IMR-90 (cell line): ENCODE measurements at regions not wholly inside any gene's neighbourhood (a gene's known extent, or its start where the extent isn't known, plus 50 kb on each side); places are given as distances from the start of the nearest gene placed in this dataset.

ENCODE experiments used
- ATAC-seq: fragments of 200-7000 bp; cut with Tn5 transposase; 2 replicates; pipeline ENCODE4 v1.9.1; 2020; ENCODE audit warnings: low read depth, mild to moderate bottlenecking, moderate library complexity
- BruUV-seq: library from RNA; stranded (reverse); fragments of 400-500 nt; replicated peaks from 2 replicates; lab custom pipeline; 2021; lab: Mats Ljungman, UMichigan
- CTCF ChIA-PET: fragments of 300-600 bp; formaldehyde crosslinking; extraction: SDS; loops from one replicate; lab custom pipeline; 2021; ENCODE audit warnings: antibody characterized with exemption; lab: Yijun Ruan, JAX
- POLR2A ChIA-PET: fragments of 300-600 bp; sonication (Branson Sonifier 250); formaldehyde crosslinking; loops from one replicate; lab custom pipeline; 2022; ENCODE audit warnings: antibody characterized with exemption; ENCODE audit not compliant: unreplicated experiment; lab: Charles Lee
- DNase-seq: peaks from one replicate; pipeline ENCODE4 v3.0.0; 2013
- H2AFZ ChIP-seq: replicated peaks from 2 replicates; pipeline ENCODE3; 2013; ENCODE audit warnings: low read length, mild to moderate bottlenecking; ENCODE audit not compliant: poor library complexity
- H2AK5ac ChIP-seq: 2 replicates; pipeline ENCODE4 v1.6.1; 2013; ENCODE audit warnings: low read depth, low read length, inconsistent platforms
- H2AK9ac ChIP-seq: replicated peaks from 2 replicates; pipeline ENCODE3; 2013; ENCODE audit warnings: mild to moderate bottlenecking, low read depth, low read length, moderate library complexity; ENCODE audit not compliant: poor library complexity
- H2BK120ac ChIP-seq: 2 replicates; pipeline ENCODE4 v1.6.1; 2013; ENCODE audit warnings: low read depth, low read length, inconsistent platforms
- H2BK15ac ChIP-seq: 3 replicates; pipeline ENCODE4 v1.6.1; 2013; ENCODE audit warnings: low read depth, low read length, inconsistent platforms
- H2BK20ac ChIP-seq: 2 replicates; pipeline ENCODE4 v1.6.1; 2013; ENCODE audit warnings: low read depth, mild to moderate bottlenecking, inconsistent platforms, low read length, moderate library complexity
- H2BK5ac ChIP-seq: 2 replicates; pipeline ENCODE4 v1.6.1; 2013; ENCODE audit warnings: mild to moderate bottlenecking, low read depth, low read length, inconsistent platforms; ENCODE audit not compliant: poor library complexity, severe bottlenecking
- H3K14ac ChIP-seq: replicated peaks from 2 replicates; pipeline ENCODE4 v1.6.1; 2013; ENCODE audit warnings: low read depth, low read length, inconsistent platforms
- H3K18ac ChIP-seq: 2 replicates; pipeline ENCODE4 v1.6.1; 2013; ENCODE audit warnings: low read depth, low read length, control low read depth
- H3K23ac ChIP-seq: 2 replicates; pipeline ENCODE4 v1.6.1; 2013; ENCODE audit warnings: low read depth, low read length, inconsistent platforms
- H3K27ac ChIP-seq: 2 replicates; pipeline ENCODE4 v1.5.1; 2013; ENCODE audit warnings: mild to moderate bottlenecking, control low read depth, low read length; ENCODE audit not compliant: insufficient read depth
- H3K27me3 ChIP-seq: 2 replicates; pipeline ENCODE4 v1.6.1; 2013; ENCODE audit warnings: low read length; ENCODE audit not compliant: control insufficient read depth, insufficient read depth
- H3K36me3 ChIP-seq: 2 replicates; pipeline ENCODE4 v1.6.1; 2013; ENCODE audit warnings: low read length, mixed read lengths; ENCODE audit not compliant: control insufficient read depth, insufficient read depth
- H3K4ac ChIP-seq: 2 replicates; pipeline ENCODE4 v1.6.1; 2013; ENCODE audit warnings: low read depth, low read length, inconsistent platforms
- H3K4me1 ChIP-seq: 2 replicates; pipeline ENCODE4 v1.6.1; 2013; ENCODE audit warnings: low read length, mixed read lengths; ENCODE audit not compliant: control insufficient read depth, insufficient read depth
- H3K4me2 ChIP-seq: 2 replicates; pipeline ENCODE4 v1.6.1; 2013; ENCODE audit warnings: low read depth, mild to moderate bottlenecking, control low read depth, low read length, moderate library complexity
- H3K4me3 ChIP-seq: 2 replicates; pipeline ENCODE4 v1.5.1; 2013; ENCODE audit warnings: low read depth, mild to moderate bottlenecking, control low read depth, low read length, moderate library complexity; ENCODE audit not compliant: insufficient read depth
- H3K56ac ChIP-seq: 2 replicates; pipeline ENCODE4 v1.6.1; 2013; ENCODE audit warnings: low read length, inconsistent platforms; ENCODE audit not compliant: insufficient read depth; ENCODE audit errors: extremely low read depth
- H3K79me1 ChIP-seq, 2 experiments: 2 replicates each; pipeline ENCODE4 v1.6.1; 2013; ENCODE audit warnings: low read length in 2 of 2, inconsistent platforms in 1 of 2, low read depth in 1 of 2
- H3K9ac ChIP-seq: 2 replicates; pipeline ENCODE4 v1.6.1; 2013; ENCODE audit warnings: low read depth, low read length, control low read depth
- H3K9me1 ChIP-seq: 2 replicates; pipeline ENCODE4 v1.6.1; 2013; ENCODE audit warnings: low read length, inconsistent platforms; ENCODE audit not compliant: insufficient read depth
- H3K9me3 ChIP-seq: 2 replicates; pipeline ENCODE4 v1.6.1; 2013; ENCODE audit warnings: low read length; ENCODE audit not compliant: control insufficient read depth, insufficient read depth
- H4K20me1 ChIP-seq: 2 replicates; pipeline ENCODE4 v1.6.1; 2013; ENCODE audit warnings: low read length, inconsistent platforms; ENCODE audit not compliant: insufficient read depth
- H4K5ac ChIP-seq: 2 replicates; pipeline ENCODE4 v1.6.1; 2013; ENCODE audit warnings: mild to moderate bottlenecking, low read depth, low read length, control low read depth
- H4K8ac ChIP-seq, 2 experiments: 2 replicates each; pipeline ENCODE4 v1.6.1; 2013; ENCODE audit warnings: low read depth in 2 of 2, low read length in 2 of 2, control low read depth in 1 of 2, inconsistent platforms in 1 of 2
- H4K91ac ChIP-seq: 2 replicates; pipeline ENCODE4 v1.6.1; 2013; ENCODE audit warnings: low read depth, low read length, inconsistent platforms; ENCODE audit not compliant: insufficient read depth
- CEBPB ChIP-seq: IDR thresholded peaks from 2 replicates; pipeline ENCODE4 v1.6.1; 2012; ENCODE audit warnings: low read depth, low read length, improper control_type of control experiment
- CHD1 ChIP-seq: IDR thresholded peaks from 2 replicates; pipeline ENCODE4 v1.6.1; 2012; ENCODE audit warnings: low read depth, low read length, improper control_type of control experiment
- FOS ChIP-seq: fragments of 150-350 bp; IDR thresholded peaks from 2 replicates; pipeline ENCODE4 v1.6.1; 2016; ENCODE audit warnings: low read depth, low read length
- MAFK ChIP-seq: IDR thresholded peaks from 2 replicates; pipeline ENCODE4 v1.6.1; 2012; ENCODE audit warnings: low read depth, low read length, improper control_type of control experiment
- MAZ ChIP-seq: IDR thresholded peaks from 2 replicates; pipeline ENCODE4 v1.6.1; 2012; ENCODE audit warnings: low read depth, mild to moderate bottlenecking, low read length, improper control_type of control experiment, moderate library complexity, borderline replicate concordance
- MXI1 ChIP-seq: IDR thresholded peaks from 2 replicates; pipeline ENCODE4 v1.6.1; 2012; ENCODE audit warnings: low read depth, mild to moderate bottlenecking, low read length, moderate library complexity, borderline replicate concordance
- NFE2L2 ChIP-seq: fragments of 150-350 bp; IDR thresholded peaks from 2 replicates; pipeline ENCODE4 v1.6.1; 2016; ENCODE audit warnings: low read depth, mild to moderate bottlenecking, low read length
- POLR2A ChIP-seq: IDR thresholded peaks from 2 replicates; pipeline ENCODE4 v1.6.1; 2012; ENCODE audit warnings: mild to moderate bottlenecking, low read depth, low read length
- RAD21 ChIP-seq: IDR thresholded peaks from 2 replicates; pipeline ENCODE4 v1.6.1; 2012; ENCODE audit warnings: low read length, improper control_type of control experiment
- RFX5 ChIP-seq: IDR thresholded peaks from 2 replicates; pipeline ENCODE4 v1.8.0; 2012; ENCODE audit warnings: low read depth, mild to moderate bottlenecking, low read length, moderate library complexity
- USF2 ChIP-seq: fragments of 150-350 bp; IDR thresholded peaks from 2 replicates; pipeline ENCODE4 v1.6.1; 2017; ENCODE audit warnings: mild to moderate bottlenecking, antibody characterized with exemption, low read length, low read depth
- whole genome bisulfite sequencing, 2 experiments: methylation state at CpG; one replicate each; pipeline versions ENCODE4 v1.1.5 to v1.1.7; 2013; ENCODE audit warnings: missing lambda C conversion rate in 2 of 2; ENCODE audit not compliant: insufficient read length in 1 of 2; ENCODE audit errors: extremely low coverage in 2 of 2; 5-methylcytosine and 5-hydroxymethylcytosine counted together
- dilution Hi-C: fragments of 300-500 bp; cut with HindIII; formaldehyde crosslinking; loops from one replicate; pipeline ENCODE4 v1.14.3; 2018; ENCODE audit warnings: low sequenced_read_pairs; ENCODE audit not compliant: unreplicated experiment
- in situ Hi-C: fragments of 300-500 bp; cut with MboI; formaldehyde crosslinking; loops from 3 replicates; pipeline ENCODE4 v1.14.3; 2019; ENCODE audit warnings: low sequenced_read_pairs, inconsistent platforms, mixed read lengths
- intact Hi-C: fragments of 100-400 bp; cut with micrococcal nuclease; formaldehyde crosslinking; loops from 2 replicates; pipeline ENCODE4 v1.10.0; 2022
- TF ChIP-seq, protein P1 (sequence below): fragments of 150-350 bp; IDR thresholded peaks from 2 replicates; pipeline ENCODE4 v1.6.1; 2016; ENCODE audit warnings: low read depth, mild to moderate bottlenecking, low read length, moderate library complexity, borderline replicate concordance
- TF ChIP-seq, protein P2 (sequence below): conservative IDR thresholded peaks from 2 replicates; pipeline ENCODE4 v1.5.1; 2012; ENCODE audit warnings: mild to moderate bottlenecking, low read depth, low read length, improper control_type of control experiment

DNA sequence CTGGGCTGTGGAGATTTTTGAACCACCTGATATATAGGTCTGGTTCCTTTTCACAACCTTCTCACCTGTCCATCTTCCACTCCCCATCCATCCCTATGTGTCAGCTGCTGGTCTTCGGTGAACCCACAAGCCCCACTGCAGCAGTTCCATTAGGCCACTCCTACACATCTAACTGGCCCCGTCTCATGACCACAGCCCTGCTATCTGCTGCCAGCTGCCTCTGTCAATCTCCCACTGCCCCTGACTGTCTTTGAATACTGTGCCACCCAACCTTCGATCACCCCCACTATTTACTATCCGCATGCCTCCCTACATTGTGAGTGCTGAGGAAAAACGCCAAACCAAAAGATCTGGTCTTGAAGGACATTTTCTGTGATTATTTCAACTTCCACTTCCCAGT is 795.4 kb downstream of the IGSF11 start:
- 100% methylated on average over 1 of the region's 5 CpGs; no CpG with 5 or more reads in 1 of the 2 experiments for WGBS, 2 experiments
- Histone ChIP-seq H2AFZ (no peak overlapping the region), H3K27ac (no peak overlapping the region), H3K27me3 (no peaks in the 10 kb centered on the region), H3K36me3 (no peaks in the 10 kb centered on the region), H4K91ac (no peak overlapping the region), H4K5ac (no peak overlapping the region), H3K4me2 (no peak overlapping the region), H4K8ac (no peak overlapping the region), H3K14ac (no peak overlapping the region), H3K23ac (no peak overlapping the region), H2BK15ac (no peak overlapping the region), H3K18ac (no peak overlapping the region), H3K4me3 (no peak overlapping the region), H3K79me1 (no peaks in the 10 kb centered on the region), H2AK5ac (no peak overlapping the region), H3K9ac (no peak overlapping the region), H2BK20ac (no peak overlapping the region), H3K4me1 (no peaks in the 10 kb centered on the region), H3K9me3 (no peaks in the 10 kb centered on the region), H2BK5ac (no peak overlapping the region), H4K20me1 (no peaks in the 10 kb centered on the region), H2BK120ac (no peak overlapping the region), H3K56ac (no peak overlapping the region), H3K9me1 (no peaks in the 10 kb centered on the region), H3K4ac (no peak overlapping the region), H2AK9ac (no peak overlapping the region)
- in situ Hi-C loops (no loop called here), intact Hi-C loops (loop anchor here (10.0 kb wide), 1 partner anchor 56 kb away; no protein-coding TSS in a partner anchor), dilution Hi-C loops (no loop called here)
- TF ChIP-seq MAFK (no peak), POLR2A (no peak), NFE2L2 (no peak), CHD1 (no peak), MXI1 (no peak), MAZ (no peak), RFX5 (no peak), FOS (no peak), USF2 (no peak), CEBPB (no peak), RAD21 (no peak)
- TF ChIP-seq, protein P1, sequence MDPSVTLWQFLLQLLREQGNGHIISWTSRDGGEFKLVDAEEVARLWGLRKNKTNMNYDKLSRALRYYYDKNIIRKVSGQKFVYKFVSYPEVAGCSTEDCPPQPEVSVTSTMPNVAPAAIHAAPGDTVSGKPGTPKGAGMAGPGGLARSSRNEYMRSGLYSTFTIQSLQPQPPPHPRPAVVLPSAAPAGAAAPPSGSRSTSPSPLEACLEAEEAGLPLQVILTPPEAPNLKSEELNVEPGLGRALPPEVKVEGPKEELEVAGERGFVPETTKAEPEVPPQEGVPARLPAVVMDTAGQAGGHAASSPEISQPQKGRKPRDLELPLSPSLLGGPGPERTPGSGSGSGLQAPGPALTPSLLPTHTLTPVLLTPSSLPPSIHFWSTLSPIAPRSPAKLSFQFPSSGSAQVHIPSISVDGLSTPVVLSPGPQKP, result no peak
- TF ChIP-seq, protein P2, sequence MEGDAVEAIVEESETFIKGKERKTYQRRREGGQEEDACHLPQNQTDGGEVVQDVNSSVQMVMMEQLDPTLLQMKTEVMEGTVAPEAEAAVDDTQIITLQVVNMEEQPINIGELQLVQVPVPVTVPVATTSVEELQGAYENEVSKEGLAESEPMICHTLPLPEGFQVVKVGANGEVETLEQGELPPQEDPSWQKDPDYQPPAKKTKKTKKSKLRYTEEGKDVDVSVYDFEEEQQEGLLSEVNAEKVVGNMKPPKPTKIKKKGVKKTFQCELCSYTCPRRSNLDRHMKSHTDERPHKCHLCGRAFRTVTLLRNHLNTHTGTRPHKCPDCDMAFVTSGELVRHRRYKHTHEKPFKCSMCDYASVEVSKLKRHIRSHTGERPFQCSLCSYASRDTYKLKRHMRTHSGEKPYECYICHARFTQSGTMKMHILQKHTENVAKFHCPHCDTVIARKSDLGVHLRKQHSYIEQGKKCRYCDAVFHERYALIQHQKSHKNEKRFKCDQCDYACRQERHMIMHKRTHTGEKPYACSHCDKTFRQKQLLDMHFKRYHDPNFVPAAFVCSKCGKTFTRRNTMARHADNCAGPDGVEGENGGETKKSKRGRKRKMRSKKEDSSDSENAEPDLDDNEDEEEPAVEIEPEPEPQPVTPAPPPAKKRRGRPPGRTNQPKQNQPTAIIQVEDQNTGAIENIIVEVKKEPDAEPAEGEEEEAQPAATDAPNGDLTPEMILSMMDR, result no peak
- CTCF ChIA-PET, result no interaction called here
- POLR2A ChIA-PET, result no interaction called here
- DNase-seq (no peak), ATAC-seq (no peak)
- no TSS peak for BruUV-seq
